HEK293 (cell line): ENCODE measurements at regions not wholly inside any gene's neighbourhood (a gene's known extent, or its start where the extent isn't known, plus 50 kb on each side); places are given as distances from the start of the nearest gene placed in this dataset.

Source experiments
- CTCF ChIA-PET: fragments of 350-600 bp; formaldehyde crosslinking; extraction: SDS; loops from one replicate; lab custom pipeline; 2021; ENCODE audit warnings: antibody characterized with exemption; lab: Yijun Ruan, JAX
- POLR2A ChIA-PET: fragments of 300-600 bp; formaldehyde crosslinking; extraction: SDS; loops from one replicate; lab custom pipeline; 2020; ENCODE audit warnings: antibody characterized with exemption, inconsistent platforms; lab: Yijun Ruan, JAX
- H3K27ac ChIP-seq: fragments of 200-500 bp; sonication (Bioruptor generic); 2 replicates; pipeline ENCODE4 v1.5.1; 2014; ENCODE audit warnings: low read depth, low read length, control low read depth, inconsistent platforms; ENCODE audit errors: extremely low read depth
- H3K36me3 ChIP-seq, 2 experiments: fragments of 200-500 bp in 1 of 2; sonication (Bioruptor generic) in 1 of 2; 1 replicate in 1 of 2; 2 replicates in 1 of 2; pipeline ENCODE4 v1.5.1; 2014 to 2017; ENCODE audit warnings: inconsistent platforms in 2 of 2, low read length in 2 of 2; ENCODE audit not compliant: control insufficient read depth in 2 of 2, insufficient read depth in 1 of 2
- H3K4me1 ChIP-seq: fragments of 200-500 bp; sonication (Bioruptor generic); 2 replicates; pipeline ENCODE4 v1.5.1; 2014; ENCODE audit warnings: mild to moderate bottlenecking, low read length, inconsistent platforms; ENCODE audit not compliant: control insufficient read depth, insufficient read depth
- H3K4me3 ChIP-seq: 2 replicates; pipeline ENCODE4 v1.5.1; 2011; ENCODE audit warnings: low read depth, mild to moderate bottlenecking, control low read depth, low read length, moderate library complexity
- H3K9me3 ChIP-seq: fragments of 200-500 bp; sonication (Bioruptor generic); 2 replicates; pipeline ENCODE4 v1.5.1; 2014; ENCODE audit warnings: low read depth, low read length, inconsistent platforms; ENCODE audit not compliant: control insufficient read depth, insufficient read depth
- AEBP2 ChIP-seq: fragments of 450-650 bp; formaldehyde crosslinking; IDR thresholded peaks from 2 replicates; pipeline ENCODE4 v1.5.1; 2016; ENCODE audit warnings: missing biosample characterization, missing genetic modification characterization, borderline replicate concordance
- ATF2 ChIP-seq: fragments of 450-650 bp; formaldehyde crosslinking; IDR thresholded peaks from 2 replicates; pipeline ENCODE4 v1.5.1; 2016; ENCODE audit warnings: missing biosample characterization, missing genetic modification characterization, low read depth
- FEZF1 ChIP-seq: fragments of 450-650 bp; formaldehyde crosslinking; IDR thresholded peaks from 2 replicates; pipeline ENCODE4 v1.5.1; 2016; ENCODE audit warnings: missing biosample characterization, missing genetic modification characterization
- GLI2 ChIP-seq: fragments of 450-650 bp; formaldehyde crosslinking; IDR thresholded peaks from 2 replicates; pipeline ENCODE4; 2017; ENCODE audit warnings: missing biosample characterization, missing genetic modification characterization, low read depth, borderline replicate concordance
- GLI4 ChIP-seq: fragments of 450-650 bp; formaldehyde crosslinking; IDR thresholded peaks from 2 replicates; pipeline ENCODE4 v1.5.1; 2016; ENCODE audit warnings: missing biosample characterization, missing genetic modification characterization
- HIC1 ChIP-seq: fragments of 450-650 bp; formaldehyde crosslinking; IDR thresholded peaks from 2 replicates; pipeline ENCODE4 v1.5.1; 2016; ENCODE audit warnings: missing biosample characterization, missing genetic modification characterization
- PBX3 ChIP-seq: sonication (generic); formaldehyde crosslinking; IDR thresholded peaks from 2 replicates; pipeline ENCODE4 v1.8.1; 2022; ENCODE audit warnings: mild to moderate bottlenecking, moderate library complexity, missing genetic modification reagents
- SCRT1 ChIP-seq: fragments of 450-650 bp; formaldehyde crosslinking; IDR thresholded peaks from 2 replicates; pipeline ENCODE4 v1.5.1; 2016; ENCODE audit warnings: missing biosample characterization, missing genetic modification characterization, borderline replicate concordance
- ZNF112 ChIP-seq: fragments of 450-650 bp; formaldehyde crosslinking; IDR thresholded peaks from 2 replicates; pipeline ENCODE4 v1.5.0; 2017; ENCODE audit warnings: missing biosample characterization, missing genetic modification characterization
- ZNF2 ChIP-seq: fragments of 450-650 bp; formaldehyde crosslinking; IDR thresholded peaks from 2 replicates; pipeline ENCODE4 v1.5.1; 2016; ENCODE audit warnings: missing biosample characterization, missing genetic modification characterization
- ZNF23 ChIP-seq: fragments of 450-650 bp; formaldehyde crosslinking; IDR thresholded peaks from 2 replicates; pipeline ENCODE4 v1.5.1; 2016; ENCODE audit warnings: missing biosample characterization, missing genetic modification characterization, borderline replicate concordance
- ZNF423 ChIP-seq: fragments of 450-650 bp; formaldehyde crosslinking; IDR thresholded peaks from 2 replicates; pipeline ENCODE4 v1.5.1; 2016; ENCODE audit warnings: missing biosample characterization, missing genetic modification characterization
- ZNF433 ChIP-seq: fragments of 450-650 bp; formaldehyde crosslinking; IDR thresholded peaks from 2 replicates; pipeline ENCODE4 v1.5.1; 2016; ENCODE audit warnings: missing biosample characterization, missing genetic modification characterization, low read depth
- ZNF48 ChIP-seq: fragments of 450-650 bp; formaldehyde crosslinking; IDR thresholded peaks from 2 replicates; pipeline ENCODE4 v1.5.1; 2016; ENCODE audit warnings: missing biosample characterization, missing genetic modification characterization
- ZNF488 ChIP-seq: fragments of 450-650 bp; formaldehyde crosslinking; IDR thresholded peaks from 2 replicates; pipeline ENCODE4 v1.5.1; 2016; ENCODE audit warnings: missing biosample characterization, missing genetic modification characterization
- ZNF544 ChIP-seq: fragments of 450-650 bp; formaldehyde crosslinking; IDR thresholded peaks from 2 replicates; pipeline ENCODE4 v1.5.0; 2017; ENCODE audit warnings: missing biosample characterization, missing genetic modification characterization
- ZNF555 ChIP-seq: fragments of 450-650 bp; formaldehyde crosslinking; conservative IDR thresholded peaks from 2 replicates; pipeline ENCODE4 v1.5.1; 2017; ENCODE audit warnings: missing biosample characterization, mild to moderate bottlenecking, missing genetic modification characterization, inconsistent platforms
- ZNF558 ChIP-seq: fragments of 450-650 bp; formaldehyde crosslinking; IDR thresholded peaks from 2 replicates; pipeline ENCODE4 v1.5.1; 2016; ENCODE audit warnings: missing biosample characterization, missing genetic modification characterization
- ZNF626 ChIP-seq: fragments of 450-650 bp; sonication (Bioruptor Pico); formaldehyde crosslinking; IDR thresholded peaks from 2 replicates; pipeline ENCODE4 v1.5.1; 2018; ENCODE audit warnings: missing biosample characterization, missing genetic modification characterization, inconsistent platforms
- ZNF654 ChIP-seq: fragments of 450-650 bp; formaldehyde crosslinking; IDR thresholded peaks from 2 replicates; pipeline ENCODE4 v1.5.1; 2016; ENCODE audit warnings: low read depth, missing biosample characterization, missing genetic modification characterization
- ZNF785 ChIP-seq: fragments of 450-650 bp; formaldehyde crosslinking; IDR thresholded peaks from 2 replicates; pipeline ENCODE4 v1.5.1; 2016; ENCODE audit warnings: missing biosample characterization, missing genetic modification characterization

GRCh38 chr13:78131811-78132210 lies 213.2 kb upstream of the EDNRB start:
- ChIA-PET POLR2A (no interaction called here), CTCF (interaction anchor here (0.6 kb wide), 1 partner anchor 34 kb away, joined by 3 read pairs; no protein-coding TSS in a partner anchor)

GRCh38 chr13:78131346-78131745 lies 212.7 kb upstream of the EDNRB start:
- CTCF ChIA-PET = interaction anchor here (0.6 to 1.7 kb wide), 2 partner anchors 10 to 33 kb away, joined by 3 to 5 read pairs; no protein-coding TSS in a partner anchor
- no peaks in the 10 kb centered on the region for H3K4me1 ChIP-seq
- POLR2A ChIA-PET = no interaction called here
- no peak overlapping the region for H3K27ac ChIP-seq
- no peaks in the 10 kb centered on the region for H3K9me3 ChIP-seq
- H3K4me3 ChIP-seq = no peak overlapping the region
- H3K36me3 ChIP-seq = no peaks in the 10 kb centered on the region
- TF ChIP-seq ZNF48 (tag by site-specific recombination) (no peak), ZNF423 (no peak), ZNF2 (tag by site-specific recombination) (no peak), ZNF626 (tag by site-specific recombination) (no peak), PBX3 (CRISPR knock-in tag) (no peak)

More at GRCh38 chr13:78131811-78132210, 213.2 kb upstream of the EDNRB start:
- Histone ChIP-seq H3K27ac (no peak overlapping the region), H3K4me1 (no peaks in the 10 kb centered on the region), H3K36me3 (no peaks in the 10 kb centered on the region), H3K4me3 (no peak overlapping the region), H3K9me3 (no peaks in the 10 kb centered on the region)
- TF ChIP-seq SCRT1 (tag by site-specific recombination) (no peak), ZNF654 (tag by site-specific recombination) (0 out of 2 replicates have a peak, but pooled peaks have one; percentile 9), ZNF555 (tag by site-specific recombination) (no peak)

- Histone ChIP-seq H3K9me3 (no peaks in the 10 kb centered on the region), H3K4me1 (no peaks in the 10 kb centered on the region), H3K4me3 (no peak overlapping the region), H3K27ac (no peak overlapping the region), H3K36me3 (no peaks in the 10 kb centered on the region)
- ChIA-PET CTCF (interaction anchor here (0.7 to 1.7 kb wide), 3 partner anchors 9 to 1121 kb away, joined by 3 to 5 read pairs (median 4); no protein-coding TSS in a partner anchor), POLR2A (no interaction called here)
- TF ChIP-seq ZNF23 (tag by site-specific recombination) (no peak), FEZF1 (tag by site-specific recombination) (peak; percentile 81)
These were observed 211.2 kb upstream of the EDNRB start for GRCh38 chr13:78129823-78130222.

GRCh38 chr13:78129359-78129758 lies 210.7 kb upstream of the EDNRB start:
- Histone ChIP-seq H3K4me3 (no peak overlapping the region), H3K9me3 (no peaks in the 10 kb centered on the region), H3K36me3 (no peaks in the 10 kb centered on the region), H3K27ac (no peak overlapping the region), H3K4me1 (no peaks in the 10 kb centered on the region)
- POLR2A ChIA-PET = no interaction called here
- CTCF ChIA-PET = interaction anchor here (0.7 to 1.7 kb wide), 3 partner anchors 8 to 1121 kb away, joined by 3 to 5 read pairs (median 4); no protein-coding TSS in a partner anchor
- no peak for TF ChIP-seq AEBP2
- TF ChIP-seq GLI4 = no peak
- TF ChIP-seq ZNF654 (tag by site-specific recombination) = no peak
- no peak for TF ChIP-seq ATF2 (tag by site-specific recombination)
- no peak for TF ChIP-seq ZNF544 (tag by site-specific recombination)
- no peak for TF ChIP-seq ZNF112 (tag by site-specific recombination)
- TF ChIP-seq ZNF488 (tag by site-specific recombination) = no peak
- no peak for TF ChIP-seq GLI2 (tag by site-specific recombination)
- TF ChIP-seq ZNF785 = no peak
- TF ChIP-seq ZNF558 (tag by site-specific recombination) = no peak
- no peak for TF ChIP-seq HIC1 (tag by site-specific recombination)
- TF ChIP-seq ZNF433 (tag by site-specific recombination) = no peak
